Smooth muscle cell (in vitro differentiated cells): ENCODE measurements at regions not wholly inside any gene's neighbourhood (a gene's known extent, or its start where the extent isn't known, plus 50 kb on each side); places are given as distances from the start of the nearest gene placed in this dataset.

Source experiments
- DNase-seq: peaks from one replicate; lab custom pipeline; 2025; ENCODE audit not compliant: unreplicated experiment; lab: John Stamatoyannopoulos, UW
- H2AFZ ChIP-seq: fragments of 200-600 bp; sonication (generic); 2 replicates; pipeline ENCODE4 v1.6.0; 2016; ENCODE audit warnings: antibody characterized with exemption, low read depth, mild to moderate bottlenecking
- H3F3A ChIP-seq: fragments of 200-600 bp; sonication (generic); 2 replicates; pipeline ENCODE4 v1.6.0; 2017; ENCODE audit warnings: antibody characterized with exemption, low read depth
- H3K27ac ChIP-seq: fragments of 200-600 bp; sonication (generic); 2 replicates; pipeline ENCODE4 v1.5.1; 2016; ENCODE audit warnings: low read depth, mild to moderate bottlenecking
- H3K27me3 ChIP-seq: fragments of 200-600 bp; sonication (generic); 2 replicates; pipeline ENCODE4 v1.6.1; 2016; ENCODE audit warnings: low read depth, mild to moderate bottlenecking
- H3K36me3 ChIP-seq: fragments of 200-600 bp; sonication (generic); 2 replicates; pipeline ENCODE4 v1.5.1; 2016; ENCODE audit warnings: low read depth
- H3K4me1 ChIP-seq: fragments of 200-600 bp; sonication (generic); 2 replicates; pipeline ENCODE4 v1.5.1; 2016; ENCODE audit warnings: low read depth
- H3K4me2 ChIP-seq: fragments of 200-600 bp; sonication (generic); 2 replicates; pipeline ENCODE4 v1.6.0; 2016; ENCODE audit warnings: mild to moderate bottlenecking
- H3K4me3 ChIP-seq: fragments of 200-600 bp; sonication (generic); 2 replicates; pipeline ENCODE4 v1.5.1; 2016; ENCODE audit warnings: mild to moderate bottlenecking
- H3K79me2 ChIP-seq: fragments of 200-600 bp; sonication (generic); 2 replicates; pipeline ENCODE4 v1.6.0; 2016; ENCODE audit warnings: low read depth, mild to moderate bottlenecking
- H3K9ac ChIP-seq: fragments of 200-600 bp; sonication (generic); 2 replicates; pipeline ENCODE4 v1.6.0; 2016; ENCODE audit warnings: low read depth
- H3K9me3 ChIP-seq: fragments of 200-600 bp; sonication (generic); replicated peaks from 2 replicates; pipeline ENCODE4 v1.5.1; 2016; ENCODE audit warnings: low read depth
- H4K20me1 ChIP-seq: fragments of 200-600 bp; sonication (generic); 2 replicates; pipeline ENCODE4 v1.6.0; 2016; ENCODE audit warnings: low read depth
- CTCF ChIP-seq: fragments of 200-600 bp; sonication (generic); IDR thresholded peaks from 2 replicates; pipeline ENCODE4 v1.5.1; 2017; ENCODE audit warnings: borderline replicate concordance, mild to moderate bottlenecking, antibody characterized with exemption; ENCODE audit not compliant: insufficient read depth, poor library complexity, severe bottlenecking
- WGBS: methylation state at CpG from one replicate; pipeline ENCODE4 v1.1.7; 2016; ENCODE audit warnings: low lambda C conversion rate; 5-methylcytosine and 5-hydroxymethylcytosine counted together

- 32% methylated on average over 1 of the region's 1 CpG for WGBS
- Histone ChIP-seq H3K9me3 (no peaks in the 10 kb centered on the region), H3K9ac (no peak overlapping the region)
These were observed 938.3 kb downstream of the RAB28 start for GRCh38 chr4:12545812-12546211.

DNA sequence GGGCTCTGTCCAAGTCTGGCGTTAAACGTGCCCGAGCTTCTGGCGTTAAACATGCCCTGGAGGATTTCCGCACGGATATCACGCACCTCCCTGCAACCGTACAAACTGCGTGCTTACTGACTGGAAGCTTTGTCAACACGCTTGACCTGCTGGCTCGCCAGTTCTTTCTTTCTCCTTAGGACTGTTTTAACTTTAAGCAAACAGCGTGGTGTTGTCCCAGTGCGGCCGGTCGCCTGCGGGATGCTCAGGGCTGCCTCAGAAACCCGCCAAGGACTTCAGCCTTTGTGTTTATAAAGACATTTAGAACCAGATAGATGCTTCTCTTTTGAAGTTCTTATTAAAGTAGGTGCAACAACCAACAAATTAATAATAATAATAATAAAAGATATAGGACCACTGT is 946.0 kb downstream of the RAB28 start:
- Histone ChIP-seq H3K36me3 (no peaks in the 10 kb centered on the region), H3K27ac (no peak overlapping the region), H2AFZ (no peak overlapping the region), H3K9ac (no peak overlapping the region), H3K4me2 (no peak overlapping the region), H3K9me3 (no peaks in the 10 kb centered on the region), H3F3A (no peaks in the 10 kb centered on the region), H3K4me1 (no peaks in the 10 kb centered on the region), H4K20me1 (no peaks in the 10 kb centered on the region), H3K79me2 (no peaks in the 10 kb centered on the region), H3K4me3 (no peak overlapping the region), H3K27me3 (no peaks in the 10 kb centered on the region)
- no peak for TF ChIP-seq CTCF
- 95% methylated on average over 17 of the region's 17 CpGs for WGBS
- DNase-seq: no peak

More at GRCh38 chr4:12545812-12546211, 938.3 kb downstream of the RAB28 start:
- H3K79me2 ChIP-seq: no peaks in the 10 kb centered on the region
- H2AFZ ChIP-seq: no peak overlapping the region
- no peak for TF ChIP-seq CTCF
- no peak overlapping the region for H3K4me3 ChIP-seq
- no peaks in the 10 kb centered on the region for H3K4me1 ChIP-seq
- H3K36me3 ChIP-seq: no peaks in the 10 kb centered on the region
- no peaks in the 10 kb centered on the region for H3F3A ChIP-seq
- DNase-seq: no peak
- H3K4me2 ChIP-seq: no peak overlapping the region
- H4K20me1 ChIP-seq: no peaks in the 10 kb centered on the region
- no peaks in the 10 kb centered on the region for H3K27me3 ChIP-seq
- no peak overlapping the region for H3K27ac ChIP-seq

DNA sequence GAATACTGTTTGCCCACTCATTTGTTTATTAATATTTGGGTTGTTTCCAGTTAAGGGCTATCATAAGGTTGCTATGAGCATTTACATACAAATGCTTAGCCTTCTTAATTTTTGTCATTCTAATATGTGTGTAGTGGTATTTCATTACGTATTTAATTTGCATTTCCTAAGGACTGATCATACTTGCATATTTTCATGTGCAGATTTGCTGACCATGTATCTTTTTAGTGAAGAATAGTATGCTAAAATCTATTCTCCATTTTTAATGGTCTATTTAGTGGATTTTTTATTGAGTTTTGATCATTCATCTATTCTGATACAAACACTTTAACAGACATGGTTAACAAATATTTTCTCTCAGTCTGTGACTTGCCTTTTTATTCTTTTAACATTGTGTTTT is 949.5 kb downstream of the RAB28 start:
- H3K27ac ChIP-seq: no peak overlapping the region
- no peak overlapping the region for H3K4me2 ChIP-seq
- no peaks in the 10 kb centered on the region for H3K79me2 ChIP-seq
- H4K20me1 ChIP-seq: no peaks in the 10 kb centered on the region
- H3F3A ChIP-seq: no peaks in the 10 kb centered on the region
- no peaks in the 10 kb centered on the region for H3K36me3 ChIP-seq
- H3K9me3 ChIP-seq: no peaks in the 10 kb centered on the region
- WGBS: 95% methylated on average over 1 of the region's 1 CpG
- H2AFZ ChIP-seq: no peak overlapping the region
- H3K27me3 ChIP-seq: no peaks in the 10 kb centered on the region
- H3K9ac ChIP-seq: no peak overlapping the region
- no peaks in the 10 kb centered on the region for H3K4me1 ChIP-seq
- DNase-seq: no peak
- no peak overlapping the region for H3K4me3 ChIP-seq
- TF ChIP-seq CTCF: no peak

DNA sequence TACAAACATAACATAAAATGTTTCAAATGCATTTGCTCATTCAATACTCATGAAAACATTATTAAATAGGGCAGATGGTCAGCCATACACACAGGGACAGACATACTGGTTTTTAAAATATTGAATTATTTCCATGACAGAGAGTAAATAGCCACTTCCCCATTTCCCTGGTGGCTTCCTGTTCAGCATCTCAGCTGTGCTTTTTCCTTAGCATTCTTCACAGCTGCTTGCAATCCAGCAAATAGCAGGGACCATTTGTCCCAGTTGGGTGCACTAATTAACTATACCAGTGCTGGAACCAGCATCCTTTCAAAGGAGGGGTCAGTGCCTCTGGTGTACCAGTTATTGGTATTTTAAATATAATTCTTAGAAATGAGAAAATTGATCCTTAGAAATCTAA is 964.7 kb downstream of the RAB28 start:
- Histone ChIP-seq H3K9me3 (no peaks in the 10 kb centered on the region), H3K79me2 (no peaks in the 10 kb centered on the region), H2AFZ (no peak overlapping the region), H3K9ac (no peak overlapping the region), H3K4me2 (no peak overlapping the region), H3K4me1 (no peaks in the 10 kb centered on the region), H3K27me3 (no peaks in the 10 kb centered on the region), H3F3A (no peaks in the 10 kb centered on the region), H4K20me1 (no peaks in the 10 kb centered on the region), H3K27ac (no peak overlapping the region), H3K36me3 (no peaks in the 10 kb centered on the region), H3K4me3 (no peak overlapping the region)
- DNase-seq: no peak
- TF ChIP-seq CTCF: no peak
